ENCODE measurements at regions not wholly inside any gene's neighbourhood (a gene's known extent, or its start where the extent isn't known, plus 50 kb on each side); places are given as distances from the start of the nearest gene placed in this dataset.

DNA sequence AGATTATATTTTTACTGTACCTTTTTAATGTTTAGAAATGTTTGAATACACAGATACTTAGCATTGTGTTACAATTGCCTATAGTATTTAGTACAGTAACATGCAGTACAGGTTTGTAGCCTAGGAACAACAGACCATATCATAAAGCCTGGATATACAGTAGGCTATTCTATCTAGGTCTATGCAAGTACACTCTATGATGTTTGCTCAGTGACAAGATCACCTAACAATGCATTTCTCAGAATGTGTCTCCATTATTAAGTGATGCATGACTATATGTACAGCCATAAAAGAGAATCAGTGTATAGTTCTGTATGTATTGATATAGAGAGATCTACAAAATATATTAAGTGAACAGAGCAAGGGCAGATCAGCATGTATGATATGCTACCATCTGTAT lies 616.4 kb downstream of the XIRP2 start:
- Histone ChIP-seq H2AFZ (ENCODE audit: low read depth) (no peak overlapping the region), H3K79me2 (ENCODE audit: insufficient read depth) (no peaks in the 10 kb centered on the region), H3K9me2 (no peaks in the 10 kb centered on the region), H3F3A (replicated peaks; ENCODE audit: insufficient read depth) (peaks cover 8% of the 10 kb centered on the region), H3K9ac (no peak overlapping the region), H3K27ac (ENCODE audit: low read depth in 2 of 2, low read length in 1 of 2) (no peak overlapping the region), H3K4me2 (no peak overlapping the region), H3K9me3 (no peaks in the 10 kb centered on the region), H3K4me1 (ENCODE audit: control insufficient read depth in 1 of 2, insufficient read depth in 2 of 2, low read depth in 1 of 2, low read length in 1 of 2) (peaks cover 0 to 9% of the 10 kb centered on the region in 2 experiments; a peak in 1 of 4 replicates), H3K27me3 (ENCODE audit: insufficient read depth) (no peaks in the 10 kb centered on the region), H4K20me1 (ENCODE audit: insufficient read depth) (no peaks in the 10 kb centered on the region), H3K4me3 (ENCODE audit: low read depth in 2 of 2, low read length in 1 of 2) (no peak overlapping the region), H3K36me3 (replicated peaks in 1 of 2; ENCODE audit: control insufficient read depth in 1 of 2, insufficient read depth in 2 of 2, low read length in 1 of 2) (no peaks in the 10 kb centered on the region)
- no peak for TF ChIP-seq MXI1 (IDR thresholded peaks at IDR 0.05; ENCODE audit: low read depth, low read length)
- no peak for TF ChIP-seq TCF12 (IDR thresholded peaks at IDR 0.05)
- TF ChIP-seq, protein P1, sequence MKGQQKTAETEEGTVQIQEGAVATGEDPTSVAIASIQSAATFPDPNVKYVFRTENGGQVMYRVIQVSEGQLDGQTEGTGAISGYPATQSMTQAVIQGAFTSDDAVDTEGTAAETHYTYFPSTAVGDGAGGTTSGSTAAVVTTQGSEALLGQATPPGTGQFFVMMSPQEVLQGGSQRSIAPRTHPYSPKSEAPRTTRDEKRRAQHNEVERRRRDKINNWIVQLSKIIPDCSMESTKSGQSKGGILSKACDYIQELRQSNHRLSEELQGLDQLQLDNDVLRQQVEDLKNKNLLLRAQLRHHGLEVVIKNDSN (IDR thresholded peaks at IDR 0.05; ENCODE audit: borderline replicate concordance, low read depth), result no peak
- TF ChIP-seq, protein P2, sequence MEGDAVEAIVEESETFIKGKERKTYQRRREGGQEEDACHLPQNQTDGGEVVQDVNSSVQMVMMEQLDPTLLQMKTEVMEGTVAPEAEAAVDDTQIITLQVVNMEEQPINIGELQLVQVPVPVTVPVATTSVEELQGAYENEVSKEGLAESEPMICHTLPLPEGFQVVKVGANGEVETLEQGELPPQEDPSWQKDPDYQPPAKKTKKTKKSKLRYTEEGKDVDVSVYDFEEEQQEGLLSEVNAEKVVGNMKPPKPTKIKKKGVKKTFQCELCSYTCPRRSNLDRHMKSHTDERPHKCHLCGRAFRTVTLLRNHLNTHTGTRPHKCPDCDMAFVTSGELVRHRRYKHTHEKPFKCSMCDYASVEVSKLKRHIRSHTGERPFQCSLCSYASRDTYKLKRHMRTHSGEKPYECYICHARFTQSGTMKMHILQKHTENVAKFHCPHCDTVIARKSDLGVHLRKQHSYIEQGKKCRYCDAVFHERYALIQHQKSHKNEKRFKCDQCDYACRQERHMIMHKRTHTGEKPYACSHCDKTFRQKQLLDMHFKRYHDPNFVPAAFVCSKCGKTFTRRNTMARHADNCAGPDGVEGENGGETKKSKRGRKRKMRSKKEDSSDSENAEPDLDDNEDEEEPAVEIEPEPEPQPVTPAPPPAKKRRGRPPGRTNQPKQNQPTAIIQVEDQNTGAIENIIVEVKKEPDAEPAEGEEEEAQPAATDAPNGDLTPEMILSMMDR (IDR thresholded peaks at IDR 0.05), result no peak
- TF ChIP-seq CHD2 (IDR thresholded peaks at IDR 0.05; ENCODE audit: low read length, partially characterized antibody), result no peak
- no peak for TF ChIP-seq RXRA (IDR thresholded peaks at IDR 0.05; ENCODE audit: borderline replicate concordance, low read depth)
- no peak for TF ChIP-seq REST (IDR thresholded peaks at IDR 0.05; ENCODE audit: low read depth, low read length)
- TF ChIP-seq PBX3 (IDR thresholded peaks at IDR 0.05), result no peak
- CTCF ChIA-PET, result interaction anchor here (1.2 kb wide), 1 partner anchor 28 kb away, joined by 5 read pairs; no protein-coding TSS in a partner anchor
- POLR2A ChIA-PET, result no interaction called here
- no peak for DNase-seq

- no peak overlapping the region for H3K4me3 ChIP-seq (ENCODE audit: low read depth in 2 of 2, low read length in 1 of 2)
- no peak overlapping the region for H3K9ac ChIP-seq
- TF ChIP-seq, protein P2 (IDR thresholded peaks at IDR 0.05), result no peak
- TF ChIP-seq REST (IDR thresholded peaks at IDR 0.05; ENCODE audit: low read depth, low read length) (no peak), FOXJ3 (CRISPR knock-in tag; IDR thresholded peaks at IDR 0.05) (no peak), NFIC (IDR thresholded peaks at IDR 0.05; ENCODE audit: borderline replicate concordance) (no peak), FOSL2 (IDR thresholded peaks at IDR 0.05; ENCODE audit: borderline replicate concordance, low read depth) (no peak), RCOR1 (IDR thresholded peaks at IDR 0.05; ENCODE audit: low read length) (no peak), YY1 (IDR thresholded peaks at IDR 0.05; ENCODE audit: low read depth) (no peak)
- H4K20me1 ChIP-seq (ENCODE audit: insufficient read depth), result no peaks in the 10 kb centered on the region
- no peak overlapping the region for H2AFZ ChIP-seq (ENCODE audit: low read depth)
- no peak for DNase-seq
- H3K79me2 ChIP-seq (ENCODE audit: insufficient read depth), result no peaks in the 10 kb centered on the region
- no peak overlapping the region for H3K4me2 ChIP-seq
- H3K9me2 ChIP-seq, result no peaks in the 10 kb centered on the region
- ChIA-PET CTCF (interaction anchor here (1.2 kb wide), 1 partner anchor 27 kb away, joined by 5 read pairs; no protein-coding TSS in a partner anchor), POLR2A (no interaction called here)
- no peak overlapping the region for H3K27ac ChIP-seq (ENCODE audit: low read depth in 2 of 2, low read length in 1 of 2)
- H3K4me1 ChIP-seq (ENCODE audit: control insufficient read depth in 1 of 2, insufficient read depth in 2 of 2, low read depth in 1 of 2, low read length in 1 of 2), result peaks cover 0 to 7% of the 10 kb centered on the region in 2 experiments; a peak in 1 of 4 replicates
- H3K27me3 ChIP-seq (ENCODE audit: insufficient read depth), result no peaks in the 10 kb centered on the region
- no peaks in the 10 kb centered on the region for H3K36me3 ChIP-seq (replicated peaks in 1 of 2; ENCODE audit: control insufficient read depth in 1 of 2, insufficient read depth in 2 of 2, low read length in 1 of 2)
- H3K9me3 ChIP-seq, result no peaks in the 10 kb centered on the region
- H3F3A ChIP-seq (replicated peaks; ENCODE audit: insufficient read depth), result peaks cover 6% of the 10 kb centered on the region
Observed at GRCh38 chr2:167504061-167504460, 615.8 kb downstream of the XIRP2 start.

All from SK-N-SH (cell line).